Duodenal mucosa (tissue), 2 donors: ENCODE measurements at regions not wholly inside any gene's neighbourhood (a gene's known extent, or its start where the extent isn't known, plus 50 kb on each side); places are given as distances from the start of the nearest gene placed in this dataset.
A peak's percentile ranks its signal among the peaks of the same experiment; 100 is the strongest.

ENCODE experiments used
- H3K27ac ChIP-seq: one replicate; pipeline ENCODE4 v1.7.0; 2013; ENCODE audit warnings: low read depth, low read length
- H3K27me3 ChIP-seq, 2 donors: one replicate each; pipeline ENCODE4 v1.7.0; 2013; ENCODE audit warnings: low read length in 2 of 2, control low read depth in 1 of 2; ENCODE audit not compliant: insufficient read depth in 2 of 2, control insufficient read depth in 1 of 2
- H3K36me3 ChIP-seq, 2 donors: one replicate each; pipeline ENCODE4 v1.7.0; 2013; ENCODE audit warnings: low read length in 2 of 2, control low read depth in 1 of 2; ENCODE audit not compliant: insufficient read depth in 2 of 2, control insufficient read depth in 1 of 2
- H3K4me1 ChIP-seq, 2 donors: one replicate each; pipeline ENCODE4 v1.7.0; 2013; ENCODE audit warnings: low read length in 2 of 2, control low read depth in 1 of 2; ENCODE audit not compliant: insufficient read depth in 2 of 2, control insufficient read depth in 1 of 2
- H3K4me3 ChIP-seq, 2 donors: one replicate each; pipeline ENCODE4 v1.7.0; 2013; ENCODE audit warnings: low read length in 2 of 2, low read depth in 1 of 2
- H3K9ac ChIP-seq, 2 donors: one replicate each; pipeline ENCODE4 v1.7.0; 2013; ENCODE audit warnings: low read length in 2 of 2, low read depth in 1 of 2
- H3K9me3 ChIP-seq, 2 donors: one replicate each; pipeline ENCODE4 v1.7.0; 2013; ENCODE audit warnings: low read length in 2 of 2, control low read depth in 1 of 2; ENCODE audit not compliant: control insufficient read depth in 1 of 2

DNA sequence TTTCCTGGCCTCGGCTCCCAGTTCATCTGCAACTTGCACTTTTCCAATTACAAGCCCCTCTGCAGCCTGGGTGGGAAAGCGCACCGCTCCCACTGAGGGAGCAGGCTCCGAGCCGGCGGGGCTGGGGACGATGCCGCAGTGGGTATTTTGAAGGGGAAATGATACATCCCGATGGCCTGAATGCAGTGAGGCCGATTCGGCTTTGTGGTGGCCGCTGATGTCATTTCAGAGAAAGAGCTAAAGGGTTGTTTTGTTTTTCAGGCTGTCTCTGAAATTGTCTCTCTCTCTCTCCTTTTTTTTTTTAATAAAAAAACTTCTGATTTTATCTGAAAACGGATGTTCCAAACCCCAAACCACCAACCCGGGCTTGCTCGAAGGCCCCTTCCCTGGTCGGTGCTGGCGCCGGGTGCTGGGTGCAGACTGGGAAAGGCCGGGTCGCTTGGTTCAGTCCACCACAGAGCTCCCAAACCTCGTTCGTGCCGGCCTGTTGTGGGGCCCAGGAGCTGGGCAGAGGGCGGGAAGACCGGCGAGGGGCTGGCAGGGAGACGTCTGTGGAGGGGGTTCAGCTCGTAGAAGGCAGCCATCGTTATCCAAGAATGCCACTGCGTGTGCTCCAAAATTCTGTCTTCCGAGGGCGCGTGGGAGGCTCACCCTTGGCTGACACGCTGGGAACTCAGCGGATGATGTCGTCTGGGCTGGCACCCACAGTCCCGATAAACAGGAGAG, 102.8 kb downstream of the FOXL1 start:
- Histone ChIP-seq H3K4me3 (no peak overlapping the region), H3K36me3 (no peaks in the 10 kb centered on the region), H3K27me3 (peaks cover 4 to 5% of the 10 kb centered on the region in 2 donors), H3K27ac (peak overlapping the region; percentile 10), H3K9me3 (peaks cover 0 to 5% of the 10 kb centered on the region in 2 donors), H3K4me1 (no peaks in the 10 kb centered on the region), H3K9ac (no peak overlapping the region)

DNA sequence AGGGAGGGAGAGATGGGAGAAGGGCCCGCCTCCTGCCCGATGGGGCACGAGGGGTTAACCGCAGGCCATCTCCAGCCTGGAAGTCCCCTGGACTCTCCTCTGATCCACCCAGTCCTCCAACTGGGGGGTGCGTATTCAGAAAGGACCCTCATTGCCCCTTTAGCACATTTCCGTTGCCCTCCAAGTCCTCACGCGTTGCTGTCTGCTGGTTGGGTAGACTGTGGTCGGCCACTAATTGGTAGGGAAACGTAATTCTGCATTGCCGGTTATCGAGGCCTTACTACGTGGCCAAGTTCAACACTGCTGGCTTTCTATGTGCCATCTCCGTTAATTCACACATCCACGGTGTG, 103.4 kb downstream of the FOXL1 start:
- H3K27me3 ChIP-seq: peaks cover 0 to 5% of the 10 kb centered on the region in 2 donors
- no peaks in the 10 kb centered on the region for H3K36me3 ChIP-seq
- no peak overlapping the region for H3K4me3 ChIP-seq
- no peak overlapping the region for H3K9ac ChIP-seq
- no peak overlapping the region for H3K27ac ChIP-seq
- H3K9me3 ChIP-seq: peaks cover 0 to 5% of the 10 kb centered on the region in 2 donors
- H3K4me1 ChIP-seq: no peaks in the 10 kb centered on the region

DNA sequence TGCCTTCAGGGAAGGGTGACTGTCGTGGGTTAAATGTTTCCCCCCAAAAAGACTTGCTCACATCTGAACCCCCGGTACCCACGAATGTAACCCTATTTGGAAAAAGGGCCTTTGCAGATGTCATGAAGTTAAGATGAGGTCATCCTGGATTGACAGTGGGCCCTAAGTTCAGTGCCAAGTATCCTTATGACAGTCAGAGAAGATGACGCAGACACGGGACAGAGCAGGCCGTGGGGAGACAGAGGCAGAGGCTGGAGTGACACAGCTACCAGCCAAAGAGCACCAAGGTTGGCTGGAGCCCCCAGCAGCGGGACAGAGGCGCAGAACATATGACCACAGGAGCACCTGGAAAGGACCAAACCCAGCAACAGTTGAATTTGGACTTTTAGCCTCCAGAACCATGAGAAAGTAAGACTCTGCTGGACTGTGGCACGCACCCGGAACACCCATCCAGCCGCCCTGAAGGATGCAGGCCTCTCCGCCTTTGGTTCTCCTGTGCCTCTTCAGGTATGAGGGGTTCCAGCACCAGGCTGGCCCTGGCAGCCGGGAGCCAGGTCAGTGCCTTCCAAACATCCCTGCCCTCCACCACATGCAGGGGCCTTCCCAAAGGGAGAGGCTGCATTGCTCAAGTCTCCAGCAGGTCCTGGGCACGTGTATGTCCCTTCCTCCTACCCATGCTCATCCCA, 104.0 kb downstream of the FOXL1 start:
- H3K4me1 ChIP-seq: no peaks in the 10 kb centered on the region
- peaks cover 0 to 5% of the 10 kb centered on the region in 2 donors for H3K9me3 ChIP-seq
- no peak overlapping the region for H3K27ac ChIP-seq
- H3K27me3 ChIP-seq: peaks cover 0 to 5% of the 10 kb centered on the region in 2 donors
- no peaks in the 10 kb centered on the region for H3K36me3 ChIP-seq
- no peak overlapping the region for H3K9ac ChIP-seq
- H3K4me3 ChIP-seq: no peak overlapping the region

DNA sequence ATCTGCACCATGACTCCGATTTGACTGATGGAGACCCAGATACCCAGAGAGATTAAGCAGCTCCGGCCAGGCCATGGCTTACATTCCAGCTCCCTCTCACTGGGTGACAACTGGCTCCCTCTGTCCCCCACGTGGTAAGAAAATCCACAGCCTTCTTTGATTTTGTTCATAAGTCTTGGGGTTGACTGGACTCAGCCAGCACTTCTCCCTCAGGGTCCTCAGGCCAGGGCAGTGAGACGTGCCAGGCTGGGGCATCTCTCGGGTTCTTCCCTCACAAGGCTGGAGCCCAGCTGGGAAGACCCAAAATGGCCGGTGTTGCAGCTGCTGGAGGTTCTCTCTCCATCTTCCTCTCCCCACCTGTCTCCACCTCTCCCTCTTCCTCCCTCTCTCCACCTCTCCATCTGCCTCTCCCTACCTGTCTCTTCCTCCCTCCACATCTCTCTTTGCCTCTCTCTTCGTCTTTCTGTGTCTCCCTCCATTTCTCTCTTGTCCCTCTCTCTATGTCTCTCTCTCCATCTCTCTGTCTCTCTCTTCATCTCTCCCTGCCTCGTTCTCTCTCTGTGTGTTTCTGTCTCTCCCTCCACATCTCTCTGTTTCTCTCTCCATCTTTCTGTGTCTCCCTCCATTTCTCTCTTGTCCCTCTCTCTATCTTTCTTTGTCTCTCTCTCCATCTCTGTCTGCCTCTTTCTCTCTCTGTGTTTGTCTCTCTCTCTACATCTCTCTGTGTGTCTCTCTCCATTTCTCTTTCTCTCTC, 105.3 kb downstream of the FOXL1 start:
- H3K36me3 ChIP-seq: no peaks in the 10 kb centered on the region
- H3K4me1 ChIP-seq: no peaks in the 10 kb centered on the region
- H3K27ac ChIP-seq: no peak overlapping the region

DNA sequence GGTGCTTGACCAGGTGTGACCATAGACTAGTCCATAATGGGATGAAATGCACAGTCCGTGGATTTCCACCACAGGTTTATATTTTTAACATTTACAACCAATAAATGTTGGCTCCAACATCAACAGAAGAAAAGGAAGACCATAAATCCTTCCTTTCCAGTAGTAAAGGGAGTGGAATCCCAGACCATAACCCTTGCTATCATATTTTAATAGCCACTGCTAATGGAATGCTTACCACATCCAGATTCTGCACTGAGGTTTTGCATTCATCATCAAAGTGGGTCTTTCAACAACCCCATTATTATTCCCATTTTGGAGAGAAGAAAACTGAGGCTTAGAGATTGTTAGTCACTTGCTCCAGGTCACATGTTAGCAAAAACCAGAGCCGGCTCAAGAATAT, 106.7 kb downstream of the FOXL1 start:
- no peak overlapping the region for H3K9ac ChIP-seq
- peaks cover 0 to 5% of the 10 kb centered on the region in 2 donors for H3K27me3 ChIP-seq

More for the DNA sequence above, 105.3 kb downstream of the FOXL1 start:
- peaks cover 0 to 5% of the 10 kb centered on the region in 2 donors for H3K27me3 ChIP-seq
- no peak overlapping the region for H3K4me3 ChIP-seq
- H3K9me3 ChIP-seq: peaks cover 0 to 5% of the 10 kb centered on the region in 2 donors
- no peak overlapping the region for H3K9ac ChIP-seq

DNA sequence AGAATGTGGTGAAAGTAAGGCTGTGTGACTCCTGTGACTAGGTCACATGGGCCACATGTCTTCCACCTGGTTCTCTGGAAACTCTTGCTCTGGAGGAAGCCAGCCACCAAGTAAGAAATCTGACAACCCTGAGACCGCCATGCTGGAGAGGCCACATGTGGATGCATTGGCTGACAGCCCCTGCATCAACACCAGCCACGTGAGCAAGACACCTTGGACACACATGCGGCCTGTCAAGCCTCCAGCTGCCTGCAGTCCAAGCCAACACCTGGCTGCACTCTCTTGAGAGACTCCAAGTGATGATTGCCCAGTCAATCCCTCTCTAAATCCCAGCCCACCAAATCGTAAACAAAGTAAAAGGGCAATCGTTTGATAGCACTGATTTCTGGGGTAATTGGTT, 112.6 kb downstream of the FOXL1 start:
- H3K27ac ChIP-seq: no peak overlapping the region
- H3K9ac ChIP-seq: no peak overlapping the region
- no peak overlapping the region for H3K4me3 ChIP-seq
- no peaks in the 10 kb centered on the region for H3K36me3 ChIP-seq
- H3K9me3 ChIP-seq: no peaks in the 10 kb centered on the region
- H3K27me3 ChIP-seq: peaks cover 0 to 3% of the 10 kb centered on the region in 2 donors
- no peaks in the 10 kb centered on the region for H3K4me1 ChIP-seq

More for the DNA sequence above, 106.7 kb downstream of the FOXL1 start:
- H3K27ac ChIP-seq: no peak overlapping the region
- no peak overlapping the region for H3K4me3 ChIP-seq
- H3K36me3 ChIP-seq: no peaks in the 10 kb centered on the region
- no peaks in the 10 kb centered on the region for H3K9me3 ChIP-seq
- no peaks in the 10 kb centered on the region for H3K4me1 ChIP-seq

DNA sequence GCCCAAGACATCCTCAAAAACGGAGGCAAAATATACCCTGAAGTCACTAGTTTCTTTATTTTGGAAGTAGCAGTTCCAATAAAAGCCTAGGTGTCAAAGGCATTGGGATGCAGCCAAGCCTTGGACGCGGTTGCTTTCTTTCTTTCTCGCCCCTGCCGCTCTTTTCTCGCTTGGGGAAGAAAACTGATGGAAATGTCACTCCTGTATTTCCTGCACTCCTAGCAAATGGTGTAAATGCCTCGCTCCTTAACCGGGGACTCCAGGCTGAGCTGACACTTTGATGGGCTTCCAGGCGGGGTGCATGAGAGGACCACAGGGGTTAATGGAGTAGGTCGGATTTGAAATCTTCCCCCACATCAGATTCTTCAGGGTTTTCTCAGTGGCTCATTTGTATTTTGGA, 114.1 kb downstream of the FOXL1 start:
- H3K9ac ChIP-seq: no peak overlapping the region
- no peaks in the 10 kb centered on the region for H3K9me3 ChIP-seq
- no peaks in the 10 kb centered on the region for H3K36me3 ChIP-seq
- H3K4me3 ChIP-seq: no peak overlapping the region
- H3K27me3 ChIP-seq: peaks cover 0 to 3% of the 10 kb centered on the region in 2 donors
- no peak overlapping the region for H3K27ac ChIP-seq
- H3K4me1 ChIP-seq: no peaks in the 10 kb centered on the region

DNA sequence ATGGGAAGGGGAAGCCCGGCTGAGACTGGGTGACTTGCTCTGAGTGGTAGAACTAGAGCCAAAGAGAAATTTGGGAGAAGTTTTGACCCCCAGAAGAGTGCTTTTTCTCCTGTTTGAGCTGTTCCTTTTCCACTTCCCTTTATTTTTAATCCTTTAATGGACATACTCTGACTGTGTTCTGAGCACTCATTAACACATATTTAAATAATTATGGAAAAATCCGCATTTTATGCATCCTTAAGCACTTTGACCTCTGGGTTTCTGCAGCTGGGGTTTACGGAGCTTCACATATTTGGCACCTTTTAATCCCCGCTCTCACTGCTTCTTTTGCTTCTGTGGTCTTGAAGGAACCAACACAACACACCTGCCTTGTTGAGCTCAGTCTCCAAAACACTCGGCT, 114.7 kb downstream of the FOXL1 start:
- no peaks in the 10 kb centered on the region for H3K4me1 ChIP-seq
- H3K4me3 ChIP-seq: no peak overlapping the region
- no peak overlapping the region for H3K27ac ChIP-seq
- H3K9ac ChIP-seq: no peak overlapping the region
- no peaks in the 10 kb centered on the region for H3K36me3 ChIP-seq
- peaks cover 0 to 3% of the 10 kb centered on the region in 2 donors for H3K27me3 ChIP-seq
- H3K9me3 ChIP-seq: no peaks in the 10 kb centered on the region

DNA sequence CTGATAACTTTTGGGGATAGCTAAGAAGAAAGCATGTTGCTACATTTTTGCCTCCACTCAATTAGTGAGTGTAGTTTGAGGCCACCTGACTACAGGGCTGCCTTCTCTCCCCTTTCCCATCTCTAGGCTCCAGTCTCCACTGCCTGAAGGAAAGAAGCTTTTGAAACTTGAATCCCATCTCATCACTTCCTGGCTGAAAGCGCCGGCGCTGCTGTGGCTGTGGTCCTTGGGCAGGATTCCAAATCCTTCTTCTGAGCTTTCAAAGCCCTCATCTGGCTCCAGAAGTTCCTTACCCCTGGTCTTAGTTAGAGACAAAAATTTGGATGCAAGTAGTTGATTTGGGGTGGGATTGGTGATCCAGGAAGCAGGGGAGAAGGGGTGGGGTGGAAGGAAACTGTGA, 119.4 kb downstream of the FOXL1 start:
- Histone ChIP-seq H3K27ac (no peak overlapping the region), H3K9ac (no peak overlapping the region), H3K4me3 (no peak overlapping the region), H3K27me3 (peaks cover 0 to 3% of the 10 kb centered on the region in 2 donors), H3K36me3 (no peaks in the 10 kb centered on the region), H3K4me1 (no peaks in the 10 kb centered on the region), H3K9me3 (no peaks in the 10 kb centered on the region)
